H1 (cell line): ENCODE measurements at regions not wholly inside any gene's neighbourhood (a gene's known extent, or its start where the extent isn't known, plus 50 kb on each side); places are given as distances from the start of the nearest gene placed in this dataset.

Experiments used
- CTCF ChIA-PET: fragments of 300-600 bp; sonication (Branson Sonifier 250); formaldehyde crosslinking; loops from one replicate; lab custom pipeline; 2021; ENCODE audit not compliant: partially characterized antibody; lab: Charles Lee
- POLR2A ChIA-PET: fragments of 300-600 bp; sonication (Branson Sonifier 250); formaldehyde crosslinking; loops from one replicate; lab custom pipeline; 2021; ENCODE audit warnings: inconsistent platforms; ENCODE audit not compliant: partially characterized antibody; lab: Charles Lee
- DNase-seq, 2 experiments: peaks; one replicate each; pipeline versions ENCODE4 v3.0.0 to v3.0.0-alpha.2; 2010 to 2022; ENCODE audit warnings: low spot score in 2 of 2, low read depth in 1 of 2, mixed read lengths in 1 of 2
- FAIRE-seq: peaks from 2 replicates; lab custom pipeline; 2011; peaks lifted over from hg19 to GRCh38; lab: Jason Lieb, UNC
- H2AFZ ChIP-seq: 2 replicates; pipeline ENCODE4 v1.8.1; 2012; ENCODE audit warnings: low read length, inconsistent platforms
- H2AK5ac ChIP-seq: 2 replicates; pipeline ENCODE4 v1.6.1; 2013; ENCODE audit warnings: low read depth, low read length
- H2BK120ac ChIP-seq: replicated peaks from 2 replicates; pipeline ENCODE3; 2013; ENCODE audit warnings: low read depth, low read length, inconsistent platforms
- H2BK12ac ChIP-seq: 2 replicates; pipeline ENCODE4 v1.6.1; 2013; ENCODE audit warnings: low read depth, low read length
- H2BK15ac ChIP-seq: 2 replicates; pipeline ENCODE4 v1.6.1; 2013; ENCODE audit warnings: low read length
- H2BK20ac ChIP-seq: 2 replicates; pipeline ENCODE4 v1.6.1; 2013; ENCODE audit warnings: low read length
- H2BK5ac ChIP-seq: 2 replicates; pipeline ENCODE4 v1.6.1; 2013; ENCODE audit warnings: low read depth, low read length
- H3K14ac ChIP-seq: 2 replicates; pipeline ENCODE4 v1.6.1; 2013; ENCODE audit warnings: inconsistent platforms; ENCODE audit not compliant: insufficient read length
- H3K18ac ChIP-seq: 2 replicates; pipeline ENCODE4 v1.6.1; 2013; ENCODE audit warnings: low read length; ENCODE audit errors: extremely low read depth
- H3K23ac ChIP-seq: 2 replicates; pipeline ENCODE4 v1.6.1; 2013; ENCODE audit warnings: inconsistent platforms; ENCODE audit not compliant: insufficient read length
- H3K23me2 ChIP-seq: 2 replicates; pipeline ENCODE4 v1.6.1; 2013; ENCODE audit warnings: low read depth, low read length
- H3K27ac ChIP-seq: 2 replicates; pipeline ENCODE4 v1.6.1; 2011; ENCODE audit warnings: low read depth, low read length, inconsistent platforms
- H3K27me3 ChIP-seq, 4 experiments: replicated peaks in 1 of 4; 1 replicate in 1 of 4; 2 replicates in 3 of 4; pipeline versions ENCODE4 v1.6.1 to v1.8.1; 2011 to 2013; ENCODE audit warnings: low read length in 3 of 4, mild to moderate bottlenecking in 3 of 4, inconsistent platforms in 2 of 4, mixed read lengths in 2 of 4, moderate library complexity in 1 of 4; ENCODE audit not compliant: control insufficient read depth in 3 of 4, insufficient read depth in 3 of 4; ENCODE audit errors: extremely low read depth in 1 of 4
- H3K36me3 ChIP-seq, 4 experiments: 2 replicates each; pipeline versions ENCODE4 v1.6.1 to v1.8.1; 2011 to 2013; ENCODE audit warnings: mild to moderate bottlenecking in 4 of 4, low read length in 3 of 4, moderate library complexity in 2 of 4, control low read depth in 1 of 4, inconsistent platforms in 1 of 4; ENCODE audit not compliant: insufficient read depth in 4 of 4, control insufficient read depth in 2 of 4
- H3K4ac ChIP-seq: replicated peaks from 2 replicates; pipeline ENCODE3; 2013; ENCODE audit warnings: low read length, low read depth, mixed read lengths, inconsistent platforms; ENCODE audit not compliant: insufficient read length
- H3K4me1 ChIP-seq, 4 experiments: replicated peaks in 1 of 4; 1 replicate in 1 of 4; 2 replicates in 3 of 4; pipeline versions ENCODE4 v1.6.1 to v1.8.1; 2011 to 2013; ENCODE audit warnings: low read length in 3 of 4, inconsistent platforms in 2 of 4, mixed read lengths in 1 of 4; ENCODE audit not compliant: insufficient read depth in 4 of 4, control insufficient read depth in 3 of 4
- H3K4me2 ChIP-seq, 2 experiments: 2 replicates each; pipeline versions ENCODE4 v1.6.1 to v1.8.1; 2011 to 2013; ENCODE audit warnings: low read depth in 2 of 2, low read length in 2 of 2, control low read depth in 1 of 2, inconsistent platforms in 1 of 2, mild to moderate bottlenecking in 1 of 2; ENCODE audit not compliant: insufficient read depth in 1 of 2
- H3K4me3 ChIP-seq, 4 experiments: fragments of 200-600, 300-600 bp in 1 of 4; sonication (generic), shearing (Covaris generic), sonication (Bioruptor Twin) in 1 of 4; 2 replicates each; pipeline versions ENCODE4 v1.5.1 to v1.8.1; 2011 to 2016; ENCODE audit warnings: low read length in 4 of 4, low read depth in 3 of 4, control low read depth in 2 of 4, inconsistent platforms in 2 of 4, mild to moderate bottlenecking in 2 of 4, mixed read lengths in 1 of 4, moderate library complexity in 1 of 4; ENCODE audit not compliant: insufficient read depth in 2 of 4; ENCODE audit errors: extremely low read depth in 1 of 4
- H3K56ac ChIP-seq: replicated peaks from 2 replicates; pipeline ENCODE3; 2013; ENCODE audit warnings: low read depth, mild to moderate bottlenecking, mixed read lengths, low read length, inconsistent platforms; ENCODE audit not compliant: insufficient read length
- H3K79me1 ChIP-seq: 2 replicates; pipeline ENCODE4 v1.6.1; 2013; ENCODE audit warnings: low read depth, low read length, control low read depth
- H3K79me2 ChIP-seq, 2 experiments: 2 replicates each; pipeline versions ENCODE4 v1.6.1 to v1.8.1; 2012 to 2013; ENCODE audit warnings: low read length in 2 of 2, mild to moderate bottlenecking in 2 of 2, inconsistent platforms in 1 of 2; ENCODE audit not compliant: insufficient read depth in 2 of 2, control insufficient read depth in 1 of 2
- H3K9ac ChIP-seq, 4 experiments: replicated peaks in 1 of 4; 1 replicate in 1 of 4; 2 replicates in 3 of 4; pipeline versions ENCODE4 v1.6.1 to v1.8.1; 2011 to 2013; ENCODE audit warnings: low read depth in 3 of 4, low read length in 3 of 4, control low read depth in 2 of 4, mild to moderate bottlenecking in 2 of 4, moderate library complexity in 2 of 4, inconsistent platforms in 1 of 4; ENCODE audit errors: extremely low read depth in 1 of 4
- H3K9me3 ChIP-seq, 2 experiments: 2 replicates each; pipeline versions ENCODE4 v1.6.1 to v1.8.1; 2012 to 2013; ENCODE audit warnings: mild to moderate bottlenecking in 2 of 2, moderate library complexity in 2 of 2, control low read depth in 1 of 2, inconsistent platforms in 1 of 2, low read depth in 1 of 2, low read length in 1 of 2, mixed read lengths in 1 of 2; ENCODE audit not compliant: insufficient read depth in 2 of 2
- H4K20me1 ChIP-seq, 2 experiments: replicated peaks in 1 of 2; 2 replicates each; pipeline versions ENCODE3 to v1.8.1; 2011 to 2013; ENCODE audit warnings: inconsistent platforms in 2 of 2, low read length in 2 of 2, mild to moderate bottlenecking in 1 of 2; ENCODE audit not compliant: insufficient read depth in 2 of 2, control insufficient read depth in 1 of 2
- H4K5ac ChIP-seq: 2 replicates; pipeline ENCODE4 v1.6.1; 2013; ENCODE audit warnings: low read length, low read depth, mixed read lengths, inconsistent platforms; ENCODE audit not compliant: insufficient read length
- H4K8ac ChIP-seq: 2 replicates; pipeline ENCODE4 v1.8.0; 2013; ENCODE audit warnings: mild to moderate bottlenecking, moderate library complexity, low read length, inconsistent platforms; ENCODE audit not compliant: insufficient read depth; ENCODE audit errors: extremely low read depth
- H4K91ac ChIP-seq: replicated peaks from 2 replicates; pipeline ENCODE3; 2013; ENCODE audit warnings: low read length, mixed read lengths, inconsistent platforms; ENCODE audit not compliant: insufficient read length
- BRCA1 ChIP-seq: IDR thresholded peaks from 2 replicates; pipeline ENCODE4 v1.6.1; 2012; ENCODE audit warnings: low read depth, low read length, improper control_type of control experiment
- CHD1 ChIP-seq: IDR thresholded peaks from 2 replicates; pipeline ENCODE4 v1.6.1; 2012; ENCODE audit warnings: low read depth, low read length, improper control_type of control experiment
- CHD2 ChIP-seq: IDR thresholded peaks from 2 replicates; pipeline ENCODE4 v1.6.1; 2012; ENCODE audit warnings: low read length, improper control_type of control experiment
- CREB1 ChIP-seq: IDR thresholded peaks from 2 replicates; pipeline ENCODE4 v1.6.1; 2012; ENCODE audit warnings: inconsistent platforms
- GTF2F1 ChIP-seq: IDR thresholded peaks from 2 replicates; pipeline ENCODE4 v1.6.1; 2012; ENCODE audit warnings: low read depth, low read length, improper control_type of control experiment, borderline replicate concordance
- SRF ChIP-seq: IDR thresholded peaks from 2 replicates; pipeline ENCODE4 v1.6.1; 2011; ENCODE audit warnings: mild to moderate bottlenecking, low read depth, low read length, moderate library complexity
- SUZ12 ChIP-seq: fragments of 200-600 bp; sonication (generic); IDR thresholded peaks from 2 replicates; pipeline ENCODE4 v1.6.1; 2012; ENCODE audit warnings: mild to moderate bottlenecking, inconsistent platforms, low read length, moderate library complexity, mixed read lengths
- TBP ChIP-seq: IDR thresholded peaks from 2 replicates; pipeline ENCODE4 v1.6.1; 2011; ENCODE audit warnings: low read depth, low read length, improper control_type of control experiment
- WGBS, 2 experiments: shearing (Covaris generic) in 1 of 2; methylation state at CpG; one replicate each; pipeline versions ENCODE4 v1.1.6 to v1.1.7; 2013 to 2015; ENCODE audit warnings: low lambda C conversion rate in 2 of 2, mixed read lengths in 2 of 2, inconsistent platforms in 1 of 2, low coverage in 1 of 2, missing lambda C conversion rate in 1 of 2; ENCODE audit not compliant: insufficient replicate concordance in 2 of 2, insufficient coverage in 1 of 2, insufficient read length in 1 of 2; ENCODE audit errors: extremely low coverage in 1 of 2, missing lambda C conversion rate in 1 of 2; 5-methylcytosine and 5-hydroxymethylcytosine counted together
- TF ChIP-seq, protein P1 (sequence below): IDR thresholded peaks from 2 replicates; pipeline ENCODE4 v1.6.1; 2012; ENCODE audit warnings: inconsistent platforms

DNA sequence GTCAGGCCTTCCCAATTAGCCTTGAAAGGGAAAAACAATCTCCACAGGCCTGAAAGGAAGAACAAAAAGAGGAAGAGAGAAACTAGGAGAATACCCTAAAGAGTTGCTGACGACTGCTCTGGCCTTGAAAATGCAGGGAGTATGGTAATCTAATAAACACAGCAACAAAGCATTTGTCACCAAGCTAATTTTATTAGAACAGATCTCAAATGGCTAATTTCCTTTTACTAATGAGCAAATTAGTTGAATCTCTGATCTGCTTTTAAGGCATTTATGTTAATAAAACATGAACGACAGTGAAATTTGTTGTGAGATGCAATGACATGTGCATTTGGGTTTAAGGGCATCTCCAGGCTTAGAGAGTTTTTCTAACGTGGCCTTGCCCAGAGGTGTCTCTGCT, 212.2 kb downstream of the BUD13 start:
- H4K5ac ChIP-seq: no peak overlapping the region
- no peak overlapping the region for H3K27ac ChIP-seq
- H2AFZ ChIP-seq: no peak overlapping the region
- H3K4ac ChIP-seq: no peak overlapping the region
- no peaks in the 10 kb centered on the region for H3K79me2 ChIP-seq
- no peak overlapping the region for H2BK20ac ChIP-seq
- no peak overlapping the region for H3K23ac ChIP-seq
- CTCF ChIA-PET: interaction anchor here (1.2 to 3.7 kb wide), 5 partner anchors 9 to 285 kb away, joined by 3 to 11 read pairs (median 5); no protein-coding TSS in a partner anchor
- no peaks in the 10 kb centered on the region for H3K23me2 ChIP-seq
- TF ChIP-seq, protein P1, sequence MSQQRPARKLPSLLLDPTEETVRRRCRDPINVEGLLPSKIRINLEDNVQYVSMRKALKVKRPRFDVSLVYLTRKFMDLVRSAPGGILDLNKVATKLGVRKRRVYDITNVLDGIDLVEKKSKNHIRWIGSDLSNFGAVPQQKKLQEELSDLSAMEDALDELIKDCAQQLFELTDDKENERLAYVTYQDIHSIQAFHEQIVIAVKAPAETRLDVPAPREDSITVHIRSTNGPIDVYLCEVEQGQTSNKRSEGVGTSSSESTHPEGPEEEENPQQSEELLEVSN: no peak
- TF ChIP-seq GTF2F1 (no peak), CREB1 (no peak), BRCA1 (no peak), SUZ12 (no peak), SRF (no peak), CHD1 (no peak), TBP (no peak), CHD2 (no peak)
- TF ChIP-seq, all 59 proteins: peak for 0
- DNase-seq: no peak
- H2BK15ac ChIP-seq: no peak overlapping the region
- no peak overlapping the region for H3K4me3 ChIP-seq
- POLR2A ChIA-PET: no interaction called here
- no peaks in the 10 kb centered on the region for H3K36me3 ChIP-seq
- H3K4me1 ChIP-seq: no peaks in the 10 kb centered on the region; a peak in 1 of 7 replicates
- no peak overlapping the region for H2BK120ac ChIP-seq
- no peaks in the 10 kb centered on the region for H3K9me3 ChIP-seq
- H4K8ac ChIP-seq: no peak overlapping the region
- peaks cover 0 to 3% (median 0%) of the 10 kb centered on the region in 4 experiments; a peak in 1 of 7 replicates for H3K27me3 ChIP-seq
- H3K9ac ChIP-seq: no peak overlapping the region
- H2BK12ac ChIP-seq: no peak overlapping the region
- no peaks in the 10 kb centered on the region for H4K20me1 ChIP-seq
- no peak for FAIRE-seq
- WGBS, 2 experiments: 79% methylated on average over 3 of the region's 3 CpGs; no CpG with 5 or more reads in 1 of the 2 experiments
- no peak overlapping the region for H2BK5ac ChIP-seq
- H2AK5ac ChIP-seq: no peak overlapping the region
- no peak overlapping the region for H4K91ac ChIP-seq
- H3K4me2 ChIP-seq: no peak overlapping the region
- no peak overlapping the region for H3K14ac ChIP-seq
- H3K56ac ChIP-seq: no peak overlapping the region
- no peak overlapping the region for H3K18ac ChIP-seq
- no peaks in the 10 kb centered on the region for H3K79me1 ChIP-seq
